Islet precursor cell (in vitro differentiated cells): ENCODE measurements at regions not wholly inside any gene's neighbourhood (a gene's known extent, or its start where the extent isn't known, plus 50 kb on each side); places are given as distances from the start of the nearest gene placed in this dataset.

ENCODE experiments used
- DNase-seq: peaks from one replicate; pipeline ENCODE4 v3.0.0-alpha.2; 2018

DNA sequence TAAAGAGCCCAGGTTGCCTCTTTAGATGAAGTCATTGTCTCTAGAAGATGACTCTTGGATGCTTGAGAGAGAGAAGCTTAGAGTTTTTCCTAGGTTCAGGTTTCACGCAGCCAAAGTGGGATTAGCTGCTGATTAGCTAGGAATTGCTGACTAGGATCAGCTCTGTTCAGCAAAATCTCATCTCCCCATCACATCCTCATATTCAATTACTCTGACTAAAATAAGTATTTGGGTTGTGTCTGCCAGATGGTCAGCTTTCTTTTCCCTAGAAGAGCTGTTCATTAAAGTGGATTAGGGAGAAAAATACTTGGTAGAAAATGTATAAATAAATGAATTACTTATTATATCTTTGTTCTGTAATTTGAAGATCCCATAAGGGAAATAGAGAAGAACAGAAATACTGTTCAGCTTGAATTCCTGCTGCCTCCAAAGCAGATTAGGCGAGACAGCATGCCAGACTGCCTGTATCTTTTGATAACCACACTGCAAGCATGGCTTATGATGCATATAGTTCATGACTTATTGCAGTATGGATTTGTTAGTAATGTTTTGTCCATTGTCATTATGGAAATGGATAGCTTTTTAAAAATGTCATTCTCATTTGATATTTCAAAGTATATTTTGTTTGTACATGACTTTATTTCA is 184.8 kb upstream of the CD180 start:
- DNase-seq, result no peak

DNA sequence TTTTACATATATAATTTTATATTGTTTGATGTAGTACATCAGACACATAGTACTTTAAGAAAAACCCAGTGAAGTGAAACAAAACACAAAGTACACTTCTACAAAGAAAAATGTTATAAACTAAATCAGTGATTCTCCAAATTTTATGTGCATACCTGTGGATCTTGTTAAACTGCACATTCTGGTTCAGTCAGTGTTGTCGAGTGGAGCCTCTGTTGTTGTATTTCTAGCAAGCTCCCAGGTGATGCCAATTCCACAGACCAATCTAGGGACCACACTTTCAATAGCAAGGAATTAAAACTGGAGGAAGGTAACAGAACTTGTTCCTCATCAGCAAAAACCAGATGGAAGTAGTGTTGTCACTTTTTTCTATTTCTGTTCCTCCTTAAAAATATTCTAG is 183.8 kb upstream of the CD180 start:
- no peak for DNase-seq

DNA sequence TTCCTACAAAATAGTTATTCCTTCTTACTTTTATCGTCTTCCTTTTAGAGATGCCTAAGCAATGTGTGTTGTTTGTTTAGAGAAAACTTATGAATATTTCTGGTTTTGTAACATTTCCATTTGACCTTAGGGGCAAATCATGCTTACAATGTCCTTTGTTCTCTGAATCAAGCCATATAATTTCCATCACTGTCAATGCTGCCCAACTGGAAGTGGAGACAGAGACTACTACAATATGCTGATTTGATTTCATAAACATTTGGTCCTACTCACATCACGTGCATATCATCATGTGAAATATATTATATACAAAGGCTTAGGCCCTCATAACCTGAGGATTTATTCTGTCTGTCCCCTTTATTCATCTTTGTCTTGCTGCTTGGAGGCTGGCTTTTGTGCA is 183.2 kb upstream of the CD180 start:
- no peak for DNase-seq

DNA sequence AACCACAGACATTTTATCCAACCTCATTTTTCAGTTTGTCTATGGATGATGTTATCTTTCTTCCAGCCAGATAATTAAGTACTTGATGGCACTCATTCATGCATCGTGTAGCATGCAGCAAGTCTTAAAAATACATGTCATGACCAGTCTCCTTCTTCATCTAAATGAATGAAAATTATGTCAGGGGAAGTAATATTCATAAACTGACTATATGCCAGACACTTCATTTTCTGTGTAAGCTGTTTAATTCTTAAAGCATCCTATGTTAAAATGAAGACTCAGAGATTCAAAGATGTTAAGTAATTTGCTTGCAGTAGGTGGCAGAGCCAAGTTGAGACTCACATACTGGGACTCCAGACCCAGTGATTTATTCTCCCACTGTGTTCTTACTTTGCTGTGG is 181.7 kb upstream of the CD180 start:
- DNase-seq, result no peak

DNA sequence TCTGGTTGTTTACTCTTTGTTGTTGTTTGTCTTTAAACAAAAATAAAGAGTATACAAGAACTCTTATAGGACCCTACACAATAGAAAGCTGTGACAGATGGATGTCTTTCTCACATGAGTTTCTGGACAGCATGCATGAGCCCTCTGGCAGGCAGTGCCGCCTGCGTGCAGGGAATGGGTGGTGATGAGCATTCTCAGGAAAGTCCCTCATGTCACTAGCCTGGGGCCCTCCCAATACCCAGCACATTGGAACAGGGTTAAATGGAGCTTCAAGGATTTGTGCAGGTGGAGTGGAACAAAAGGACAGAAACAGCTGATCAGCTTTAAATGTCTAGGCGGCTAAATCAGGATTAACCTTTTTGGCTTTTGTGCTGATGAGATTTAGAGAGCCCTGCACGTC is 181.0 kb upstream of the CD180 start:
- DNase-seq, result no peak

DNA sequence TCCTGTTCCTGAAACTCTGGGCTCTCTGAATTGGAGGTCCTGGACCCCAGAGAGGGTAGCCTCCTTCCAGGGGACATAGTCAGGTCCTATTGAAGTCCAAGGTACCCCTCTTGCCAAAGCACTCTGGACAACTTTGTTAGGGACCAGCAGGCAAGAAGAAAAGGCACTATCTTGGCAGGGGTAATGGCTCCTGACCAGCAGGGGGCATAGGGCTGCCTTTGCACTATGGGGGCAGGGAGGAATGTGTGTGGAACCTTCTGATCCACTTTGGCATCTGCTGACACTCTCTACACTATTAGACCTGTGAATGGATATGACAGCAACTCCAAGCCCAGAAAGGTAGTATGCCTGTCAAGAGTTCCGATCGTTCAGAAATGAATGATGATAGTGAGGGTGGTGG is 179.0 kb upstream of the CD180 start:
- no peak for DNase-seq

DNA sequence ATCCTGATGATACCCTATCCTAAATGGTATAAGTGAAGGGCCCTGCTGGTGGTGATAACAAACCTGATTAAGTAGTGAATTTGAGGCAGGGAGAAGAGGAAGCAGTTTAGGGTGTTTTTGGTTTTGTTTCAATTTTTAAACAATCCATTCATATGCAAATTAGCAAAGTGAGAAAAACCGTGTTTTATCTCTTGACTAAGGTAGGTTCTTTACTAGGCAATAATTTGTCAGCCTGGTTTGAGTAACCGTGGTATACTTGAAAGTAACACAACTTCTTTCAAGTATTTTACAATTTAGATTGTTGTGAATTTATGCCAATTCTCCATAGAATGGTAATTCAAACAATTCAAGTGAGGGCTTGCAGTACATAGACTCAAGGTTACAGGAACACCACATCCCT is 177.8 kb upstream of the CD180 start:
- DNase-seq, result no peak

DNA sequence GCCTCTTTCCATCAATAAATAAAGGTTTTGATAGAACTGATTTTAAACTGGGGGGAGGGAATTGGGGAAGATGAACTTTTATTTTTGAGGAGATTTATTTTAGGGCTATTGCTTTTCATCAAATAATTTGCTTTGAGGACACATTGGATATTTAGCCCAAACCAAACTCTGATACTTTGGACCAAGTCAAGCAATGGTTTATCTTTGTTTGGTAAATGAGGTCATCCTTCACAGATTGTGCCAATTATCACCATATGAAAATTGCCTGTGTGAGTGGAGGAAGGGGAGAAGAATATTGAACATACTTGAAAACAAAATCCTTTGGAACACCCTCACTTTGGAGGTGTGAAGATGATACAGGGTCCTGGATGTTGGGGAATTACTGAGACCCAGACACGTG is 176.9 kb upstream of the CD180 start:
- DNase-seq, result no peak

DNA sequence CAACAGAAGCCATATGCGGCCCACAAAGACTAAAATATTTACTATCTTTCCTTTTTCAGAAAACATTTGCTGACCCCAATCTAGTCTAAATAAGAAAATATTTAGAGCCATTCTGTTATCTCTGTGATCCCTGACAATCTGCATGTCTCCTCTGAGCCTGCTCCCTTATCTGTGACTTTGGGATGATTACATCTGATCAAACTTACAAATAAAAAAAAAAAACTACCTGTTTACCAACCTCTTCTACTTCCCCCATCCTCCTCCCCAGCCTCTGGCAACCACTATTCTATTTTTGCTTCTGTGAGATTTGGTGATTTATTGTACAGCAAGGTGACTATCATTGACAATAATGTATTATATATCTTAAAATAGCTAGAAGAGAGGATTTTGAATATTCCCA is 176.3 kb upstream of the CD180 start:
- DNase-seq, result no peak

DNA sequence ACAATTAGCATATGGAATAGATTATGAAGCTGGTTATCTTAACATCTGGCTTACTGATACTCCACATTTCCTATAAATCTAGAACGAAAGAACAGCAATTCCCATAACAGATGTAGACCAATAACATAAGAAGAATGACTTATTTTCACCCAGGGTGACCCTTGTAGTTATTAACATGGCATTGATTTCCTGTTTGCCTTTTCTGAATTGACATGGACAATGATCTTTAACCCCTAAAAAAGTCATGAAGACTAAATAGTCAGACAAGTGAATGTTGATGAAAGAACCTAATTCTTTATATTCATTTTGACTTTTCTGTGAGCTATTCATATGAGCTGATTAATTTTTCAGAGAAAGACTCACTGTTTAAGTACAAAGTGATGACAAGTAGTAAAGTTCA is 175.3 kb upstream of the CD180 start:
- DNase-seq, result no peak

DNA sequence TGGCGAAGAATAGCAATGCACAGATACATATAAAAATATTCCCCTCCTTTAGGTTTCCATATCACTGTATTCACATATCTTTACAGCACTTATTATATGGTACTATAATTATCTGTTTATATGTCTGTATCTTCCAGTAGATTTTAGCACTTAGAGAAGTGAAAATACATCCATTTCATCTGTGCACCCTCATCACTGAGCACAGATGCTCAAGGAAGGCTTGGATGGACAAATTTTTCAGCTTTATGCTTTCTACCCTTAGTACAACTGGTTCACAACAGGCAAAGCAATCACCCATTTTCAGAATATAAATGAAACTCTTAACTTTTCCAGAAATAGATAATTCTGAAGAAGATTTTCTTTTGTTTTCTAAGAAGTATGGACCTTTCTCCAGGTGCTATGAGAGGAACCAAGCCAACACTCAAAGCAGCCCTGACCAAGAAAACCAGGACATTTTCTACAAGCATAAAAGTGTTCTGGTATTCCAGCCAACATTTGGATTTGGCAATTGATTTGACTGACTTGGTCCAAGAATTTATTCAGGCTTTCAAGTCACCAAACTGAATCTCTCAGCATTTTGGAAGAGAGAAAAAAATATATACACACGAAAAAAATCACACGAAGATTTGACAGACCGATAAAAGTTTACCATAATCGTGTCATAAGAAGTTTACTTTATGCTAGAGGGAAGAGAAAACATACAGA is 170.2 kb upstream of the CD180 start:
- no peak for DNase-seq

DNA sequence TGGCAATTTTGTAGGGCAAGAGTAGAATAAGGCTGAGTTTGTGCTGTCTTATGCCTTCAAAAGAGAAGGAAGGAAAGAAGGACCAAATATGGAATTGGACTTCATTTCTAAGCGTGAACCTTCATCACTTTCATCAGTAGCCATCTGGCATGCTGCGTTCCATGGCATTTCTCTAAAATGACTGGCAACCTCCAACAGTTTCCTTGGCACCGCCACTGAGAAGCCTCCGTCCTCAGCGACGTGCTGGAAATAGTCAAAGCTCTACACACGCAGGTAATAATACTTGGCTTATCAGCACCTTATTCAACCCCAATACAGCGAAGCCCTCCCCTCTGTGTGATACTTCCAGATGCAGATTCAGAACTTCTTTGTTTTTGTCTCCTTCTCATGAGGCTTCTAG is 169.7 kb upstream of the CD180 start:
- DNase-seq, result no peak

DNA sequence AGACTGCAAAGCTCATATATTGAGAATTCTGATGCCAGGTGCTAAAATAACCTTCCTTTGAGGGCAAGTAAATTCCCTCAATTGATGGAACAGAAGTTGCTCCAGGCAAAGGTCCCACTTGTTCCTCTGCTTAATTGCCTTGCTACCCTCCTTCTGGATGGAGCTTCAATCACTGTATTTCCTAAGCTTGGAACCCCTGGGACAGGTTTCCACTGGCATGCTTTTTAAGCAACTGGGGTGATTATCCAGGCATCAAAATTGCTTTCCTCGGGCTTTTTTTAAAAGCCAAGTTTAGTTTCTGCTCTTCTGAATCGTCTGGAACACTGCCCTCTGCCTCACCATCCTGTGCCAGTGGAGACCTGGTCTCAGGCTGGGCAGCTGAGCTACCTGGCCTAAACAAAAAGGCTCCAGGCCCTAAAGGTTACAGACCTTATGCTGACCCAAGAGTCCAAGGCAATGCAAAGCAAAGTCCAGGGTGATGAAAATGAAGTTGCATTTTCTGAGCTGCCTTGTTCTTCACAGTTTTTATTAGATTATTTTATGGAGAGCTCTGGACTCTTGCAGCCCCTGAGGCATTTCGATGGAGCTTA is 167.9 kb upstream of the CD180 start:
- DNase-seq, result no peak

DNA sequence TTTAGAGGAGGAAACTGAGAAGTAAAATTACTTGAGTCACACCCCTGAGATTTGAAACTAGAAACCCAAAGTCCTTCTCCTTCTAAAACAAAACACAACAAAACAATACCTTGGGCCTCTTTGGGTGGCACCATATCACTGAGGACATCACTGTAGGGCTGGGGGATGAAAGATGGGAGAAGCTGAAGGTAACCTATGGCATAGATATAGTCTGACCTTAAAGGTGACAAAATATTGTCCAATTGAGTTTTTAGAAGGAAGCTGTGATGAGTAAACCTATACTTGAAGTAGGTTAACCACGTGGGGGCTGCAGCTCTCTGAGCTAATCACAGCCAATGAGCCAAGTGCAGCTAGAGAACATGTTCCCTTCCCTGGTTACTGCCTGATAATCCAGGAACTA is 167.4 kb upstream of the CD180 start:
- no peak for DNase-seq

DNA sequence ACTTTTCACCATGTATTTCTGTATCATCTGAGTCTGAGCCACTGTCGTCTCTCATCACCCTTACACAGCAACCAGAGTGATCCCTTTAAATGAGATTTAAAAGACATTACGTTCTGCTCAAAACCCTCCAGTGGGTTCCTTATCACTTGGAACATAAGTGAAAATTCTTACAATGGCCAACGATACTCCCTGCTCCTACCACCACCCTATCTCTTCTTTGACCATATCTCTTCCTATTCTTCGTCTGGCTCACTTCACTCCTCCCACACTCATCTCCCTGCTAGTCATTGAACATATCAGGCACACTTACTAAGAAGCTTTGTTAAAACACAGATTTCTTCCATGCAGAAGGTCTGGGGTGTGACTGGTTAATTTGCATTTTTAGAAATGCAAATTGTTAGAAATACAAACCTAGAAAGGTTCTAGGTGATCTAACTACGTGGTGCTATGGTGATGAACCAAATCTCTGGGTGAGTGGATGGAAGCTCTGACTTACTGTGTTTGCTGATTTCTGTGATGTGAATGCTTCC is 166.6 kb upstream of the CD180 start:
- DNase-seq, result no peak

DNA sequence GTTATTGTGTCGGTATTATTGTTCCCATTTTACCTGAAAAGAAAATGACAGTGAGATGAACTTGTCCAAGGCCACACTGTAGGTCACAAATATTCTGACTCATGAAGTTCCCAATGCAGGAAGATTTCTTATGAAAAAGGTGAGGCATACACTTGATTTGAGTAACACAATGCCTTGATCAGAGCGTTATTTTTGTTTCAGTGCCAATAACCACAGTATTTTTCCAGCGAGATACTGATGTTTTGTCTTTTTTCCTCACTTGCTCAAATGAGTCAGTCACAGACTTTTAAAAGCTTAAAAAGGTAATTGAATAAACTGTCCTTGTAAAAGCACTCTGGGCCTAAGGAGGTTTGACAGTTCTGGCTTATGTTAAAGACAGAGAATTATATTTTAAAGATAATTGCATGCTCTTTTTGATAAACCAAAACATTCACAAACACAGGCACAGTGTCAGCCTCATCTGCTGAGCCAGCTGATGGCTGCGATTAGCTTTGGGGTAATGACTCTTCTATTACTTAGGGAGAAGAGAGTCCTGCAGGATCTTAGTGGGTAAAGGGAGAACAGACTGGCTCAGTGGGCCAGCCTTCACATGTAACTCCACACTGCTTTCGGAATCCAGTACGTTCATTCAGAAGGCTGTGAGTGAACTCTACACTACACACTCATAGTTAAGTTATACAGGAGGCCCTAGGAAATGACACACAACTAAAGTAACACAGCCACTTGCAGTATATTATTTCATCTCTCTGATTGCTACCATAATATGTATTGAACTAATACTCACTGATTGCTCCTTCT is 165.5 kb upstream of the CD180 start:
- no peak for DNase-seq

DNA sequence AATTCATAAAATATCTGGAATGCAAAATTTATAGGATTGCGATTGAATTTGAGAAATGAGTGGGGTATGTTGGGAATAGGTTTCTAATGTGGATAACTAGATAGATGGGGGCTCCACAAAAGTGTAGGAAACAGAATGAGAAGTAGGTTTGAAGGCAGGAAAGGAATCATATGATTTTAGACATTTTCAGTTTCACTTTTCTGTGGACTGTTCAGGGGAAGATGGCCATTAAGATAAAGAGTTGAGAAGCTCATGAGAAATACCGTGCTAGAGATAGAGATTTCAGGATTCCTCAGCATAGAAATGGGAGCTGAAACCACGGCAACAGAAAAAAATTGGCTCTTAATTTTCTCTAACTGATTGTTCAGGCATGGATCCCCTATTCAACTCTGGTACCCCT is 163.4 kb upstream of the CD180 start:
- DNase-seq, result no peak

DNA sequence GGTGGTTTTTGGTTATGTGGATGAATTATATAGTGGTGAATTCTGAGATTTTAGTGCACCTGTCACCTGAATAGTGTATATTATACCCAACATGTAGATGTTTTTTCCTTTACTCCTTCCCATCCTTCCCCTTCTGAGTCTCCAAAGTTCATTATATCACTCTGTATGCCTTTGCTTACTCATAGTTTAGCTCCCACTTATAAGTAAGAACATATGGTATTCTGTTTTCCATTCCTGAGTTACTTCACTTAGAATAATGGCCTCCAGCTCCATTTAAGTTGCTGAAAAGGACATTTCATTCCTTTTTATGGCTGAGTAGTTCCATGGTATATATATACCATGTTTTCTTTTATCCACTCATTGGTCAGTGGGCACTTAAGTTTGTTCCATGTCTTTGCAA is 161.6 kb upstream of the CD180 start:
- no peak for DNase-seq

DNA sequence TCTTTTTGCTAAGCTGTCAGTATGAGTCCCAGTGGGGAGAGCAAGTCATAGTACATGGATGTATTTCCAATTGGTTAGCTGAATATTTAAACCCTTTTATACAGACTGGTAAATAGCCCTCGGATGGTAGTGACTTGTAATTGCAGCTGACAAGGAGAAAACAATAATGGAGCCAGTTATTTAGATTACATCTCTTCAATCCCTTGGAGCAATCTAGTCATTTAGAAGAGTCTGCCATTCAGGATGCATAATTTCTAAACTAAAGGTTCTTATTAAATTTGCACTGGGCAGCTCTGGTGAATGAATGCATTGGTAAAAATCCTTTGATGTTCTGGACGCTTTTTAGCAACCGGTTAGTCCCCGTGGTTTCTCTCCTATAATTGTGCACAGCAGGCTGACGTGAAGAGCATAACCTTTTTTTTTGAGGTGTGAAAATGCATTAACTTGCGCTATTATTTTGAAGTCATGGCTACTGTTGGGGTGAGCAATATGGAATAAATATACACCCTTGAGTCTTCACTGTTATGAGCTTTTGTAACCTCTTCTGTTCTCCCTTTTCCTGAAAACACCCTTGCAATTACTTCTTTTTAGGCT is 158.6 kb upstream of the CD180 start:
- no peak for DNase-seq

DNA sequence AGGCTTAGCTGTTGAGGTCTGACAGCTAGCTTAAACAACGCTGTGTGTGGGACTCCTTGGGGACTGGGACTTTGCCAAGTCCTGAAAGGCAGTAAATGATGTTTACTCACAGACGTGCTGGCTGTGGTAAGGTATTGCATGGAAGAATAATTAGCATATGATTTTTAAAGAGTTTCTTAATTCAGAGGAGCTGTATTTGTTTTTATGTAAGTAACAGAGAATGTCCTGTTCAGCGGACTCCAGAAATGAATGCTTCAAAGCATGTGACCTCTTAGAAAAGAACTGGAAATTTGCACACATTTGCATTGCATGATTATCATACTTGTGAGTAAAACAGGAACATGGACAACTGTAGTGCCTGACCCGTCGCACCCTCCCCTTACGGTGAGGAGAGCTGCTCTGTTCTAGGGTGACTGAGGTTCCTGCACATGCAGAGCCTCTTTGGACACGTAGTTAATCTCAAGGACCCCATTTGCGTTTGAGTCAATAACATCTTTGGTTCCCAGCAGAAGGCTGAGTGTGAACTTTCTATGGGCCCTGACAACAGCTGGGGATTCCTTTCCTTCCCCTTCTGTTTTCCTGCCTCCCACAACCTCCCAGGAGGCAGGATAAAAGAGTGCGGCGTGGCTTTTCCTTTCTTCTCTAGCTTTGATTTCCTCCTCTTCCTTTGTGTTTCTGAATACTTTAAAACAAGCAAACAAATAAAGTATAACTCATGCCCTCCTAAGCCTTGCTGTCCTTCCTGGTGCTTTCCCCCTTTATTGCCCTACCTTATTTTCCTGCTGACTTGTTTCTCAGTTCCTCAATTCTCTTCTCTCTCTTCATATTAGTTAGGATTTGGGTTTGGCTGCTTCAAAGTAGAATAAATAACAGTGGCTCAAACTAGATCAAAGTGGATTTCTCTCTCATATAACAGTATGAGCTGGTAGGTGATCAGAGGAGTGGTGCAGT is 157.2 kb upstream of the CD180 start:
- no peak for DNase-seq

DNA sequence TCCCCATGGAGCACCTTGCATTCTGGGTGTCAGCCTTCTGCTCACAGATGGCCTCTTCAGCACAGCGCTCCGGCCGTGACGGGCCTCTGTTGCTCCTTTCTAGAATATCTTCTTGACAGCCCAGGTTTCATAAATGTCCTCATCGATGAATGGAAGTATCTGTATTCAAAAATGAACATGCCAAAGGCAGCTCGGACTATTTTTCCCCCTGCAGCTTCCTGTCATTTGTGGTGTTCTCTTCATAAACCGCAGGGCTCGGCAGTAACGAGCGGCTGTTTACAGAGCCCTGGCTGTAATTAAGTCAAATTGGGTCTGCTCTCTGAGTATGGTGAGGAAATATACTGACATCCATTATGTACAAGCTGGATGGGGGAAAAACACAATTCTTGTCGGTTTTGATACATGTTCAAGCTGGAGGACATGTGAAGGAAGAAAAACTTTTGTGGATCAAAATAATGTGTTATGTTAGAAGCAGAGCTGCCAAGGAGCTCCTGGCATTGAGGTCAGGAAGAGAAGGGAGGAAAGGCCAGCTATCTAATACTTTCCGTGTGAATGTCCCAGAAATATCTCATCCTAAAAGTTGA is 154.1 kb upstream of the CD180 start:
- DNase-seq, result no peak

DNA sequence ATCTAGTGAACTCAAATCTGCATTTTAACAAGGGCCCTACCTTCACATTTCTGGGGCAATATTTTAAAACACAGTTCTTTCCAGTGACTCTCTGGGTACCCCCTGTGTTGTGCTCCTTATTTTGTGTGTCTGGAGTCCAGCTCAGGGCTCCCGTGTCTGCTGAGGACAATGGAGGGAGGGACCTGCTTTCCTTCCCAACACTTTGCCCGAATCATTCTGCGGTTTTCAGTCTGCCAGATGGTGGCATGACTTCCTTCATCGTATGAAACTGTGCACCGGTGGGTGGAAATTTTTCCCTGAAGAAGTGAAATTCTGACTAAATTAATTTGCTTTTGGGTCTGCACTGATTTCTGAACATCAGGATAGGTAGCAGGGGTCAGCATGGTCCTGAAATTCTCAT is 153.6 kb upstream of the CD180 start:
- DNase-seq, result no peak
